ENCODE measurements at regions not wholly inside any gene's neighbourhood (a gene's known extent, or its start where the extent isn't known, plus 50 kb on each side); places are given as distances from the start of the nearest gene placed in this dataset.

DNA sequence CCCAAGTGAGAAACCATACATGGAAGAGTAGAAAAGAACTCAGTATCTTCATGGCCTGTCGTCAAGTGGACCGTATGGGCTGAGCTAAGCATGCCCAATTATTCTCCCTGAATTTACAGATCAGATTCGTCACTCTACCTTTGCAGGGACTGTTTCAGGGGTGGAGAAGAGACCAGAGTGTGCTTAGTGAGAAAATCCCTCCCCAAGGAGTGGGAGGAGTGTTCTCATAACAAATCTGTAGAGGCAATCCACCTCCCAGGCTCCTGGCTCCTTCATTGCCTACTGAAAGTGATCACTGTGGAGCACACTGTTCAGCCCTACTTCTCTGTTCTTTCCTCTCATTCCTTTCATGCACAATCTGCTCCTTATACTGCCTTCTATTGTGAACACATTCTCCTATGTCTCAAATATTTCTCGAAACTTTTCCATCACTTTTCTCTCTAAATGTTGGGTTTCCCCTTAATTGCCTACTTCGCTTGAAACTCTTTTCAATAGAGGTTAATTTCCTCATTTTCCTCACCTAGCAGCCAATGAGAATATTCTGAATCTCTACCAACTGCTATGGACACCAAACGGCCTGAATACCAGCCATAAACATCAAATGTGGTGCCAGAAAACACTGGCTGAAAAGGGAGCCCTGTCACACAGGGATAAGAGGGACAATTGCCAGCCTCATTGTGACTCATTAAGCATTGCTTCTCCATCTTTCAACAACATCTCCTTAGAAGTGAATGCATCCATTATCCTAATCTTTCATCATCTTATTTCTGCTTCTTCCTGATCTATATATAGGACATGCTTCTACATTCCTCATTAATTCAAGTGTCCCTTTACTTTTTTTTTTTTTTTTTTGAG is 398.3 kb downstream of the UTRN start:
- no peak for TF ChIP-seq CTCF (conservative IDR thresholded peaks at IDR 0.05; ENCODE audit: low read depth, low read length)
- TF ChIP-seq EZH2 (IDR thresholded peaks at IDR 0.05; ENCODE audit: low read length, unreplicated experiment) = no peak
- no peak for TF ChIP-seq EZH2phosphoT487 (IDR thresholded peaks at IDR 0.05; ENCODE audit: borderline replicate concordance, low read length)

Measured in PC-3 (cell line).